ENCODE measurements at regions not wholly inside any gene's neighbourhood (a gene's known extent, or its start where the extent isn't known, plus 50 kb on each side); places are given as distances from the start of the nearest gene placed in this dataset.
A peak's percentile ranks its signal among the peaks of the same experiment; 100 is the strongest.

DNA sequence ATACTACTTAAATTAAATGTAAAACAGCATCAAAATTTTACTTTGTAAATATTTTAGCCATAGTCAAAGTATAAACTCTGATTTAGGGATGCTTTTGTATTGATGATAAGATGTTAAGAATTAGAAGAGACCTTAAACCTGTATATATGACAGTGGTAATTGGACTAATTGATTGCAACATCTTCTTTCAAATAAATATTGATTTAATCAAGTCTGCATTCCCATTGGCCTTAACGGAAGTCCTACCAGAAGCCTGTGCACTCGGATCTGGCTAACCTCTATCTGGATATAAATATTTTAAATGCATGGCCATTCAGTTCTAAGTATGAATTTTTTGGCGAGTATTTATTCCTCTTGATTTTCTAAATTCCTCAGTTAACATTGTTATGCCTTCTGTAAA, 856.1 kb downstream of the USP25 start:
- Histone ChIP-seq H3K4me1 (ENCODE audit: control insufficient read depth in 2 of 2, insufficient read depth in 1 of 2, low read depth in 1 of 2, low read length in 2 of 2) (peaks cover 6 to 18% of the 10 kb centered on the region in 2 donors), H3K23ac (ENCODE audit: low read depth, low read length, poor library complexity) (no peak overlapping the region), H3K9me3 (replicated peaks in 1 of 2; ENCODE audit: control insufficient read depth in 2 of 2, insufficient read depth in 1 of 2, low read depth in 1 of 2, low read length in 2 of 2) (no peaks in the 10 kb centered on the region), H2BK12ac (ENCODE audit: low read length) (no peak overlapping the region), H3K14ac (ENCODE audit: low read length) (no peak overlapping the region), H3K27ac (replicated peaks; ENCODE audit: low read length) (no peak overlapping the region), H2BK5ac (ENCODE audit: low read length) (no peak overlapping the region), H2AFZ (ENCODE audit: low read length) (no peak overlapping the region), H3K36me3 (replicated peaks in 1 of 2; ENCODE audit: control insufficient read depth in 2 of 2, insufficient read depth in 2 of 2, low read length in 2 of 2) (no peaks in the 10 kb centered on the region), H3K79me1 (ENCODE audit: low read depth, low read length) (no peaks in the 10 kb centered on the region), H2BK15ac (ENCODE audit: low read length) (no peak overlapping the region), H3K9ac (ENCODE audit: low read depth, low read length, poor library complexity) (no peak overlapping the region), H4K91ac (ENCODE audit: low read depth, low read length, poor library complexity) (no peak overlapping the region), H3K4me2 (ENCODE audit: insufficient read depth, low read length, poor library complexity, severe bottlenecking) (no peak overlapping the region), H4K8ac (ENCODE audit: low read depth, low read length) (no peak overlapping the region), H2BK120ac (ENCODE audit: low read depth, low read length) (no peak overlapping the region), H2AK5ac (ENCODE audit: low read depth, low read length) (no peak overlapping the region), H3K18ac (ENCODE audit: low read length) (no peak overlapping the region), H3K27me3 (ENCODE audit: control insufficient read depth in 3 of 3, insufficient read depth in 3 of 3, low read depth in 1 of 3, low read length in 3 of 3) (no peaks in the 10 kb centered on the region), H3K4ac (ENCODE audit: low read length) (no peak overlapping the region), H3K4me3 (ENCODE audit: low read length in 2 of 2) (no peak overlapping the region)
- no peak for DNase-seq (ENCODE audit: low spot score)
- WGBS, 2 donors (ENCODE audit: extremely low coverage in 2 of 2, insufficient read length in 2 of 2, insufficient replicate concordance in 1 of 2) = no CpG with 5 or more reads among the region's 3 CpGs

DNA sequence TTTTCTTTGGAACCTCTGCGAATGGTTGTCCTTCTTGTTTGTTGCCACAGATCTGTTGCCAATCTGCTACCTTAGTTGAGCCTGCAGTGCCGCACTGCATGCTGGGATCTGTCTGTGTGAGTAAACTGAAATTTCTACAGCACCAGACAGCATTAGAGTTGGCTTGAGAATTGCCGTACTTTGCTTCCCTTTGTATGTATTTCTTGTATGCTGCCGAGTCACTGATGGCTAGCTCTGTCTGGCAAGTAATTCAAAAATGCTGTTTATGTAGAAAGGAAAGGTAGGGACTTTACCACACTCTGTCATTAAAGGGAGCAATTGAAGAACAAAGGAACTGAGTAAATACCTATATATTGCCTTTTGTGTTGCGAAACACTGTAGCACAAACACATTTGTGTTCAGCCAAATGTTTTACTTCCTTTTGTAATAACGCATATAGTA, 857.4 kb downstream of the USP25 start:
- H2BK5ac ChIP-seq (ENCODE audit: low read length) = no peak overlapping the region
- H2BK120ac ChIP-seq (ENCODE audit: low read depth, low read length) = no peak overlapping the region
- H3K9ac ChIP-seq (ENCODE audit: low read depth, low read length, poor library complexity) = no peak overlapping the region
- no peak overlapping the region for H3K18ac ChIP-seq (ENCODE audit: low read length)
- no peak overlapping the region for H2AK5ac ChIP-seq (ENCODE audit: low read depth, low read length)
- no peak overlapping the region for H3K4ac ChIP-seq (ENCODE audit: low read length)
- H3K36me3 ChIP-seq (replicated peaks in 1 of 2; ENCODE audit: control insufficient read depth in 2 of 2, insufficient read depth in 2 of 2, low read length in 2 of 2) = no peaks in the 10 kb centered on the region
- H3K9me3 ChIP-seq (replicated peaks in 1 of 2; ENCODE audit: control insufficient read depth in 2 of 2, insufficient read depth in 1 of 2, low read depth in 1 of 2, low read length in 2 of 2) = no peaks in the 10 kb centered on the region
- H3K79me1 ChIP-seq (ENCODE audit: low read depth, low read length) = no peaks in the 10 kb centered on the region
- no peak overlapping the region for H3K27ac ChIP-seq (replicated peaks; ENCODE audit: low read length)
- no peak overlapping the region for H4K91ac ChIP-seq (ENCODE audit: low read depth, low read length, poor library complexity)
- no peak overlapping the region for H2AFZ ChIP-seq (ENCODE audit: low read length)
- no peaks in the 10 kb centered on the region for H3K27me3 ChIP-seq (ENCODE audit: control insufficient read depth in 3 of 3, insufficient read depth in 3 of 3, low read depth in 1 of 3, low read length in 3 of 3)
- H3K4me2 ChIP-seq (ENCODE audit: insufficient read depth, low read length, poor library complexity, severe bottlenecking) = no peak overlapping the region
- no peak overlapping the region for H2BK15ac ChIP-seq (ENCODE audit: low read length)
- DNase-seq (ENCODE audit: low spot score) = no peak
- peaks cover 6 to 18% of the 10 kb centered on the region in 2 donors for H3K4me1 ChIP-seq (ENCODE audit: control insufficient read depth in 2 of 2, insufficient read depth in 1 of 2, low read depth in 1 of 2, low read length in 2 of 2)
- H4K8ac ChIP-seq (ENCODE audit: low read depth, low read length) = no peak overlapping the region
- H3K14ac ChIP-seq (ENCODE audit: low read length) = no peak overlapping the region
- H3K23ac ChIP-seq (ENCODE audit: low read depth, low read length, poor library complexity) = no peak overlapping the region
- H3K4me3 ChIP-seq (ENCODE audit: low read length in 2 of 2) = no peak overlapping the region
- no peak overlapping the region for H2BK12ac ChIP-seq (ENCODE audit: low read length)
- no CpG with 5 or more reads among the region's 6 CpGs for WGBS, 2 donors (ENCODE audit: extremely low coverage in 2 of 2, insufficient read length in 2 of 2, insufficient replicate concordance in 1 of 2)

DNA sequence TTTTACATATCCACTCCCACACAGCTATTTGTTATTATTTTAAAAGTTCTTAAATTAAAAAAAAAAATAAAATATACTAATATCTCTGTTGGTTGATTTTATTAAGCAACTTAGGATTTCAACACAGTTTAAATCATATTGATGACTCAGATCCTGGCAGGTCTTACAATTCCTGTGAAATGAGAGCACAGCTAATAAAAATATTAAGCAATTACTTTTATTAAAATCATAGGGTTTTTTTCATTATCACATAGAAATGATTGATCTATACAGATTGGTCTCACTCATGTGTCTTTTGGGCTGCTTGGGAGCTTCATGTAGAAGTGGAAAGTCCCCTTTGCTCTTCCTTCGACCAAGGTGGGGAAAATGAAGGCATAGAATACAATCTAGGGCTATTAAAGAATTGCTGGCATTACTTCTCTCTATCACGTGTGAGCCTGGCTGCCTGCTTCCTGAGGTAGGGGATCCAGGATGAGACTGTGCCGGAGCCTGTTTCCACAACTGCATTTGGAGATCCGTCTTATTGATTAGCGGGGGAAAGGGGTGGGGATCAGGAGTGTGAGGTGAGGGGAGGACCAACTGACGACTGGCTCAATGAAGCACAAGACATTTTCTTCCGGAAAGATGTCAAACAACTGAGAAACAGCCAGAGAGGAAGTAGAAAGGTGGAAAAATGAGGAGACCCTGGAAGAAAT, 858.0 kb downstream of the USP25 start:
- no CpG with 5 or more reads among the region's 7 CpGs for WGBS, 2 donors (ENCODE audit: extremely low coverage in 2 of 2, insufficient read length in 2 of 2, insufficient replicate concordance in 1 of 2)
- H2BK5ac ChIP-seq (ENCODE audit: low read length) = no peak overlapping the region
- no peak overlapping the region for H3K18ac ChIP-seq (ENCODE audit: low read length)
- no peak for DNase-seq (ENCODE audit: low spot score)
- no peaks in the 10 kb centered on the region for H3K27me3 ChIP-seq (ENCODE audit: control insufficient read depth in 3 of 3, insufficient read depth in 3 of 3, low read depth in 1 of 3, low read length in 3 of 3)
- no peak overlapping the region for H2AK5ac ChIP-seq (ENCODE audit: low read depth, low read length)
- H2AFZ ChIP-seq (ENCODE audit: low read length) = peak overlapping the region; percentile 32
- no peak overlapping the region for H3K23ac ChIP-seq (ENCODE audit: low read depth, low read length, poor library complexity)
- no peak overlapping the region for H3K14ac ChIP-seq (ENCODE audit: low read length)
- H3K4me2 ChIP-seq (ENCODE audit: insufficient read depth, low read length, poor library complexity, severe bottlenecking) = peak overlapping the region; percentile 28
- H4K8ac ChIP-seq (ENCODE audit: low read depth, low read length) = no peak overlapping the region
- no peak overlapping the region for H2BK15ac ChIP-seq (ENCODE audit: low read length)
- H3K36me3 ChIP-seq (replicated peaks in 1 of 2; ENCODE audit: control insufficient read depth in 2 of 2, insufficient read depth in 2 of 2, low read length in 2 of 2) = no peaks in the 10 kb centered on the region
- H3K4me3 ChIP-seq (ENCODE audit: low read length in 2 of 2) = peak overlapping the region in 1 of 2 donors; percentile 34
- H2BK12ac ChIP-seq (ENCODE audit: low read length) = no peak overlapping the region
- H3K27ac ChIP-seq (replicated peaks; ENCODE audit: low read length) = no peak overlapping the region
- no peak overlapping the region for H2BK120ac ChIP-seq (ENCODE audit: low read depth, low read length)
- no peak overlapping the region for H3K9ac ChIP-seq (ENCODE audit: low read depth, low read length, poor library complexity)
- H3K9me3 ChIP-seq (replicated peaks in 1 of 2; ENCODE audit: control insufficient read depth in 2 of 2, insufficient read depth in 1 of 2, low read depth in 1 of 2, low read length in 2 of 2) = no peaks in the 10 kb centered on the region
- no peaks in the 10 kb centered on the region for H3K79me1 ChIP-seq (ENCODE audit: low read depth, low read length)
- H3K4ac ChIP-seq (ENCODE audit: low read length) = no peak overlapping the region
- no peak overlapping the region for H4K91ac ChIP-seq (ENCODE audit: low read depth, low read length, poor library complexity)
- H3K4me1 ChIP-seq (ENCODE audit: control insufficient read depth in 2 of 2, insufficient read depth in 1 of 2, low read depth in 1 of 2, low read length in 2 of 2) = peaks cover 6 to 24% of the 10 kb centered on the region in 2 donors

DNA sequence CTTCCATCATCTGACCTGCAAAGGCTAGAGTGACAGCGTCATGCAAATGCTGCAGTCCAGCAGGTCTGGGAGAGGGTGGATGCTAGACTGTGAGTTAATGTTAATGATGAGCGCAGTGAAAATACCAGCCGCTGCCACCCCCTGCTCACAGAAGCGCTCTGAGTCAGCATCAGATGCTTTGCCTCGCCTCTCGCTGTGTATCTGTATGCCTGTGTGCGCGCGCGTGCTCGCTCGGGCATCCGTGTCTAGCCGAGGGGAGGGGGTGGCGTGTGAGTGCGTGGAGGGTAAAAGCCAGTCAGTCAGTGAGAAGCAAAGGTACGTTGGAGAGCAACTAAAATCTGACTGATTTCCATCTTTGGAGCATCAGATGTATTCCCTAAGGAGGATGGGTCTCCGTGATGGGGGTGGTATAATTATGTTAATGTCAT, 858.7 kb downstream of the USP25 start:
- H3K4me1 ChIP-seq (ENCODE audit: control insufficient read depth in 2 of 2, insufficient read depth in 1 of 2, low read depth in 1 of 2, low read length in 2 of 2) = peaks cover 6 to 25% of the 10 kb centered on the region in 2 donors
- no peak overlapping the region for H2BK120ac ChIP-seq (ENCODE audit: low read depth, low read length)
- H2BK15ac ChIP-seq (ENCODE audit: low read length) = no peak overlapping the region
- H4K8ac ChIP-seq (ENCODE audit: low read depth, low read length) = no peak overlapping the region
- no peak overlapping the region for H4K91ac ChIP-seq (ENCODE audit: low read depth, low read length, poor library complexity)
- no peaks in the 10 kb centered on the region for H3K9me3 ChIP-seq (replicated peaks in 1 of 2; ENCODE audit: control insufficient read depth in 2 of 2, insufficient read depth in 1 of 2, low read depth in 1 of 2, low read length in 2 of 2)
- no peak overlapping the region for H3K4ac ChIP-seq (ENCODE audit: low read length)
- H2BK5ac ChIP-seq (ENCODE audit: low read length) = no peak overlapping the region
- WGBS, 2 donors (ENCODE audit: extremely low coverage in 2 of 2, insufficient read length in 2 of 2, insufficient replicate concordance in 1 of 2) = no CpG with 5 or more reads among the region's 18 CpGs
- no peak overlapping the region for H3K14ac ChIP-seq (ENCODE audit: low read length)
- H3K18ac ChIP-seq (ENCODE audit: low read length) = no peak overlapping the region
- peak overlapping the region; percentile 34 for H3K4me2 ChIP-seq (ENCODE audit: insufficient read depth, low read length, poor library complexity, severe bottlenecking)
- peak; percentile 32 for DNase-seq (ENCODE audit: low spot score)
- H3K4me3 ChIP-seq (ENCODE audit: low read length in 2 of 2) = peak overlapping the region; percentile 34 to 76
- no peak overlapping the region for H3K27ac ChIP-seq (replicated peaks; ENCODE audit: low read length)
- H3K23ac ChIP-seq (ENCODE audit: low read depth, low read length, poor library complexity) = no peak overlapping the region
- H3K27me3 ChIP-seq (ENCODE audit: control insufficient read depth in 3 of 3, insufficient read depth in 3 of 3, low read depth in 1 of 3, low read length in 3 of 3) = no peaks in the 10 kb centered on the region
- peak overlapping the region; percentile 32 for H2AFZ ChIP-seq (ENCODE audit: low read length)
- H3K79me1 ChIP-seq (ENCODE audit: low read depth, low read length) = no peaks in the 10 kb centered on the region
- no peak overlapping the region for H3K9ac ChIP-seq (ENCODE audit: low read depth, low read length, poor library complexity)
- H2BK12ac ChIP-seq (ENCODE audit: low read length) = no peak overlapping the region
- no peaks in the 10 kb centered on the region for H3K36me3 ChIP-seq (replicated peaks in 1 of 2; ENCODE audit: control insufficient read depth in 2 of 2, insufficient read depth in 2 of 2, low read length in 2 of 2)
- no peak overlapping the region for H2AK5ac ChIP-seq (ENCODE audit: low read depth, low read length)

Data from neuronal stem cell (in vitro differentiated cells).